MM.1S (cell line): ENCODE measurements at regions not wholly inside any gene's neighbourhood (a gene's known extent, or its start where the extent isn't known, plus 50 kb on each side); places are given as distances from the start of the nearest gene placed in this dataset.

ENCODE experiments used
- EZH2 ChIP-seq: fragments of 300-600 bp; sonication (generic); optimal IDR thresholded peaks from 2 replicates; pipeline ENCODE3; 2017; ENCODE audit warnings: low read depth, mild to moderate bottlenecking, antibody characterized with exemption, low read length, mixed read lengths
- TF ChIP-seq, protein P1 (sequence below): fragments of 300-600 bp; sonication (generic); IDR thresholded peaks from 2 replicates; pipeline ENCODE4 v1.5.1; 2016; ENCODE audit warnings: antibody characterized with exemption, low read length, mixed read lengths

DNA sequence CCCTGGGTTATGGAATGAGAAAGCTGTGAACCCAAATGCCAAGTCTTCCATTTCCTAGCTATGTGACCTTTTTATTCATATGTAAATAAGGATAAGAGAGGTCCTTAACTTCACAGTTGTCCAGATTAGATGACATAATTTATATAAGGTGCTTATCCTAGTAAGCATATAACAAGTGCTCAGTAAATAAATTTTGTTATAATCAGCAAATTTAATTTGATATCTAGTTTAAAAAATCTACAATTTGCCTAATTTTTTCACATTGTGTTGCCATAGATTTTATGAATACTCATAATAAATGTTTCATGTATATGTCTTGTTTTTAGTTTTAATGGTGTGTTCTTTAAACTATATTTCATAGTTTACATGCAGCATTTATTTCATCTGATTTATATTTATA is 130.4 kb upstream of the SPRY1 start:
- TF ChIP-seq, protein P1, sequence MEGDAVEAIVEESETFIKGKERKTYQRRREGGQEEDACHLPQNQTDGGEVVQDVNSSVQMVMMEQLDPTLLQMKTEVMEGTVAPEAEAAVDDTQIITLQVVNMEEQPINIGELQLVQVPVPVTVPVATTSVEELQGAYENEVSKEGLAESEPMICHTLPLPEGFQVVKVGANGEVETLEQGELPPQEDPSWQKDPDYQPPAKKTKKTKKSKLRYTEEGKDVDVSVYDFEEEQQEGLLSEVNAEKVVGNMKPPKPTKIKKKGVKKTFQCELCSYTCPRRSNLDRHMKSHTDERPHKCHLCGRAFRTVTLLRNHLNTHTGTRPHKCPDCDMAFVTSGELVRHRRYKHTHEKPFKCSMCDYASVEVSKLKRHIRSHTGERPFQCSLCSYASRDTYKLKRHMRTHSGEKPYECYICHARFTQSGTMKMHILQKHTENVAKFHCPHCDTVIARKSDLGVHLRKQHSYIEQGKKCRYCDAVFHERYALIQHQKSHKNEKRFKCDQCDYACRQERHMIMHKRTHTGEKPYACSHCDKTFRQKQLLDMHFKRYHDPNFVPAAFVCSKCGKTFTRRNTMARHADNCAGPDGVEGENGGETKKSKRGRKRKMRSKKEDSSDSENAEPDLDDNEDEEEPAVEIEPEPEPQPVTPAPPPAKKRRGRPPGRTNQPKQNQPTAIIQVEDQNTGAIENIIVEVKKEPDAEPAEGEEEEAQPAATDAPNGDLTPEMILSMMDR, result no peak
- TF ChIP-seq EZH2, result no peak
